GM19025 (cell line): ENCODE measurements at regions not wholly inside any gene's neighbourhood (a gene's known extent, or its start where the extent isn't known, plus 50 kb on each side); places are given as distances from the start of the nearest gene placed in this dataset.
"Not testable (repeated sequence)": the region's sequence is repeated elsewhere in the genome, so short reads cannot be mapped to it uniquely, and the experiment has no call there.

Experiments used
- ATAC-seq: cut with Tn5 transposase; IDR thresholded peaks from one replicate; pipeline ENCODE4 v1.9.1; 2021; ENCODE audit warnings: mild to moderate bottlenecking, low read depth, moderate library complexity; ENCODE audit not compliant: unreplicated experiment

DNA sequence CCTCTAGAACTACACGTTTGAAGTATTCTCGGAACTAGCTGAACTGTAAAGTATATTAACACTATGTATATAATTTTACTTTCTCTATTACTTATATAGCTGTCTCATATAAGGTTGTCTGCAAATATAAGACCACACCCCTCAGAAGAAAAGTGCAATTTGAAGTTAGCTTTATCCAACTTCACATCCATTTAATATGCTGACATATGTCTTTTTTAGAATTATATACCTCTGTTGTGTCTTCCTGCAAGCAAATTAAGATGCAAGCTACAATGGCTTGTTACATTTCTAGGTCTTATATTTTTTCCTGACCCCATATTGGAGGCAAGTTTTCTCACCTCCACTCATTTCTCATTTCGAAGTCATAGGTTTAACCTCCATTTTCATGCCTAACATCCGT is 349.0 kb upstream of the AGA start:
- ATAC-seq: no peak

DNA sequence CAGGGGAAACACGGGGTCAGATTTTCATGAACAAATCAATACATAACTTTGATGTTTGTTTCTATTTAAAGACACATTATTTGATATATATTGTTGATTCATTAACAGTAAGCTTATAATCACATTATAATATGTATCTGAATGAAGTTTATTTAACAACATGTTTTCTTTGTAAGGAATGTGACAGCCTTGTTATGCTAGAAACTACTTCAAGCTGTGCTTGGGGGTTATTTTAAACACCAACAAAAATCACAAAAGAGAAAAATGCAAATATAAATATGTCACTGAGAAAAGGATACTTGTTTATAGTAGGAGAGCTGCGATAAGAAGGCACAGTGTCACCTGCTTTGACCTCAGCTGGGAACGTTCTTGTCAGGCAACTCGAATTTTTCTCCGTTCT is 354.6 kb upstream of the AGA start:
- no peak for ATAC-seq

DNA sequence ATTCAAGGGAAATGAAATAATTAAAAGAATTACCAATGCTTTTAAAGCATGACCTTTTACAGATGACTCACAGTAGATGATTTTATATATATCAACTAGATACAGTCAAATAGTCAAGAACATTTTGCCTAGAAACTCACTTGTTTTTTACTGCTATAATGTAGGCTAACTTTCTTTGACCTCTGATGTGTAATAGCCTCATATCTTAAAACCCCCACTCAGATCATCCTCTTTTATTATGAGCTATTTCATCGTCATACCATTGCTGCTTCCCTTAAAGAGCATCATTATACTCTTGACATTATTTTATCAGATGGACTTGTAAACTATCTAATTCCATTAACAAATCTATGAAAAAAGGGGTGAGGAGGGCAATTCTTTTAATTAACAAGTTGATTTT is 355.9 kb upstream of the AGA start:
- ATAC-seq: no peak

DNA sequence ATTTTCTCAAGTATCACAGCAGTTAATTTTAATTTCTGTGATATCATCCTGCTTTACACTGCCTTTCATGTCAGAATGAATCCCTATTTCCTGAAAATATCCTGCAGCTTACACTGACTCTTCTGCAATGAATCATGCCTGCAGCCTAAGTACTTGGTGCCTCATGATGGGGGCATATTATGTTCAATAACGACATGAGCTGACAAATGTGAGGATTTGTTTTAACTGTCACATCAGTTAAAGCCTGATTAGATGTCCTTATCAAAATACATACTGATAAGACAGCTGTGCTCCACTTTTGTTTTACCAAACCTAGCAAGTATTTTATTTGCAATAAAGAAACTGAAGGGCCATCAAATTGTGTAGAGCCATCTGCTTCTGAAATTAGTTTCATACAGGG is 359.9 kb upstream of the AGA start:
- ATAC-seq: no peak

DNA sequence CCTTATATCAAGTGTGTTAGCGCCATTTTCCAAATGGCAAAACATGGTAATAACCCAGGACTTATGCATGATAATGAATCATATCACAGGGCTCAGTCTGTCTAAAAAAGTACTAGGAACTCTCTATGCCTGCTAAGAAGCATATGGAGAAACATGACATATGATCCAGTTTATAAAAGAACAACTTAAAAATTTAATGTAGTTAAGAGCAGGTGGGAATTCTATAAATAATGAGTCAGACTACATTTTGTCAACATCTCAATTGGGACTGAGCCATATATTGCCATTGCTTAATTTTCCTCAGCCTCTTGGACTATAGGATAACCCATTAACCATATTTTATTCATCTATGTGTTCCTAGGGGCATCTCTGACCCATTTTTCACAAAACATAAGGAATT is 360.4 kb upstream of the AGA start:
- no peak for ATAC-seq

DNA sequence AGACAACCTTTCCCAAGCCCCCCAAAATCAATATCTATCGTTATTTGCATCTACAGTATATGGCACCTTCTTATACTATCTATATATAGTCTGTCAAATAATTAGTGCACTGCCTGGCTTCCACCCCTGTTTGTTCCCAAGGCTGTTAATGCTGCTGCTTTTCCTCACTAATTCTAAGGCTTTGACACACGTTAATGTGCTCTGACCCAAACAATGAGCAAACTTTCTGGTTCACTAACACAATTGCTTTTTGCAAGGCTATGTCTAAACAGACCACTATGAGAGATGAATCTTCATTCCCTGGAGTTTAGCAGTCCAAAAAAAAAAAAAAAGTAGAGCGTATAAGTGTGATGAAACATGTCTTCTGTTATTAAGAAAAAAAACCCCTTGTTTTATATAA is 360.9 kb upstream of the AGA start:
- ATAC-seq: no peak

DNA sequence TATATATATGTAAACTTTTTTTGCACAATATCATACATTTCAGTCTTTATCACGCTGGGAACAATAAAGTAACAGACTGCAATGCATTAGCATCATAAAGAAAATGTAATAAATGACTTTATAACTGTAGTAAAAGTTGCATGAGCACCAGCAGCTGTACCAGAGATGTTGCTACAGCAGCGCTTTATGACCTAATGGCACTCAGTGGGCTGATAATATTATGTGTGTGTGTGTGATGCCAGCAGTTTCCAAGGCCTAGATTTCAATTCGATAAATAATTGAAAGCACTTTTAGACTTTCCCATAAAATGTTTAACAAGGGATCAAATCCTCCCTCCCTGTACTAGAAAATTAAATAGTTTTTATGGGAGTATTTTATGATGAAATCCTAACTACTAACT is 367.6 kb upstream of the AGA start:
- ATAC-seq: no peak

DNA sequence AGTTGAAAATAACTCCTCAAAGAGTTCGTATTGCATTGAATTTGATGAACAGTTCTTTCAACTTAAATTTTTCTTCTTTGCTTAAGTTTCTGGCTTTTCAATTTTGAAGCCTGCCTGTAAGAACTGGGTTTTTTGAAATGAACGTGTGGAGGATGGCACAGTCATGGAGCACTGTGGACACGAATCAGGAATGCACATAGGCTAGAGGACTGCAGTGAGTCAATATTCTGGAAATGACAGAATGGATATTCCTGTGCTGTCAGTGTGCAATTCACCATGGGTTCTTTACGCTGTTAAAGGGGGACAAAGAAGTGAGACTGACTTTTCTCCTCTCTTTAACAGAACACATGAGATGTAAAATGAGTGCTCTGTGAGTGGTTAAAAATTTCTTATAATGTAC is 368.0 kb upstream of the AGA start:
- ATAC-seq: no peak

DNA sequence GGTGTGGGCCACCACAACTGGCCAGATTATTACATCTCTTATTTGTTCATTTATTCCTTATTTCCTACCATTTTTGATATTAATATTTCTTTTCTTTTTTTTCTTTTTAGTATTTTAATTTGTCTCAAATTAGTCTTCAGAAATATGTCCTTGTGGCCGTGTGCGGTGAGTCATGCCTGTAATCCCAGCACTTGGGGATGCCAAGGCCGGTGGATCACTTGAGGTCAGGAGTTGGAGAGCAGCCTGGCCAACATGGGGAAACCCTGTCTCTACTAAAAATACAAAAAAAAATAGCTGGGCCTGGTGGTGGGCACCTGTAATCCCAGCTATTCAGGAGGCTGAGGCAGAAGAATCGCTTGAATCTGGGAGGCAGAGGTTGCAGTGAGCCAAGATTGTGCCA is 376.2 kb upstream of the AGA start:
- ATAC-seq: not testable (repeated sequence)

DNA sequence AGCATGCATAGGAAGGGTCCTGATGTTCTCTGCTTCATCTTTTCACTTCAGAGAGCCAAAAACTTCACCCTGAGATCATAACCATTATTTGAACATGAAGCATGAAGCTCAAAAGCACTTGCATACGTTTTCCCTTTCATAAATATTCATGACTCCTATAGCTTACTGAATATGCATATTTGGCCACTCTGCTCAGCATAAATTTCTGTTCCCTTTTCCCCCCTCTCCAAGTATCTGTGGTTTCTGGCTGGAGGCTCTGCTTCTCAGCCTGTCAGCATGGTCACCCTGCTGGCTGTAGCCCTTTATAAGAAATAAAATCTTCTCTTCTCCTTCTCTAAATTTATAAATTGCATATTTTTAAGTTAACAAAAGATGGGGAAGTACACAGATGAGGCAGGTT is 384.7 kb upstream of the AGA start:
- no peak for ATAC-seq

DNA sequence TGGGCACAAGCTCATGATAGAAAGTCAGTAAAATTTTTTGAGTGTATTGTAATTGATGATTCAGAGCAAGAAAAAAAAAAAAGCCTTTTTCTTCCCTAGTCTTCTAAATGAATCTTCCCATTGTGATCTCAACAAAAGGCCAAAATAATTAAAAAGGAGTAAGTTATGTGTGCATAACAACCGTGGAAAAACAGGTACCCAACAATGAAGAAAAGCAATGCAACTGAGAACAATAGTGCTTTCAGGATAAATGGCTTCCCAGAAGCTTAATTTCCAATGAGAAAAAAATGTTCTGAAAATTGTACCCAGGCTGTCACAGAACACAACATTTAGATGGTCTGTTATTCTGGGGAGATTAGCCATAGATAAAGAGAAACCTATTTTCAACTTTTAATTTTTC is 399.0 kb upstream of the AGA start:
- ATAC-seq: no peak

DNA sequence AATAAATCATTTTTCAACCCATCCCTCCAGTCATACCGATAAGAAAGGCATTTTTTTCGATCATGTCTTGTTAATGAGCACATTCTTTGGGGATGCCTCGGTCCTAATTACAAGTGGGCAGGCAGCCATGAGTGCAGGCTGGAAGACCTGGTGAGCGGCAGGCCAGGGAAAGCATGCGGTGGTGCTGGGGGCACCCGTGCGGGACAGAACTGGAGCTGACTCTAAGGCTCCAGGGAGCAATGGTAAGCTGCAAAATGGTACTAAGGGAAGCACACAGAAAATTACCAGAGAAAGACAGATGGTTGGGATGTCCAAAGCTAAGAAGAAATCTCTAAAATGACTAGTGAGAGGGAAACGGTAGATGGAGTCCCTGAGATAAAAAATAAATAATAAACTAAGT is 411.0 kb upstream of the AGA start:
- ATAC-seq: no peak

DNA sequence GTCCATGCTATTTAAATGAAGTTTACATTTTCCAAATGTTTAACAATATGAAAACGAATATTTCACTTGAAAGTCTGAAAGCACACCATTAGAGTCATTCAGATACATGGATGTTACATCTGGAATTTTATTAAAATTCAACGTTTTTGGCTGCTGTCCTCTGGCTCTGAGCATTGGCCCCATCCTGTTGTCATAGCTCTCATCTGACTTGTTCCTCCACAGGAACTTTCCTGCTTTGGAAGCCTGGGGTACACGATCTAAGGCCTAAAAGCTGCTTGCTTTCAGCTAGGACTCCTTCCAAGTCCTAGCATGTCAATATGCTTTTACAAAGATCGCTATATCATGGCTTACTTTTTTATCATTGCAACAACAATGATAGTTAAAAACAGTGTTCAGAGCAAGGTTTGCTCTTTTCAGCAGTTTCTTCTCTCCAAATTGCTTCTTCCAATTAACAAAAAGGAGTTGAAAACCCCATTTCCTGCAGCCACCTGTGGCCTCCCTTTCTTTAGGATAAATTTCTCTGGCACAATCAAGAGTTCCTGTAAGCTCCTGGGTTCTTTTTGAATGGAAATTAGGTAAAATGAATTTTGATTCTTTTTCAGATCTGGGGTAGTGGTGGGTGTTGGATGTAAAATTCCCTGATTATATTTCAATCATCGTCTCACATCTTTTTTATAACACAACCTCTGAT is 413.4 kb upstream of the AGA start:
- no peak for ATAC-seq

DNA sequence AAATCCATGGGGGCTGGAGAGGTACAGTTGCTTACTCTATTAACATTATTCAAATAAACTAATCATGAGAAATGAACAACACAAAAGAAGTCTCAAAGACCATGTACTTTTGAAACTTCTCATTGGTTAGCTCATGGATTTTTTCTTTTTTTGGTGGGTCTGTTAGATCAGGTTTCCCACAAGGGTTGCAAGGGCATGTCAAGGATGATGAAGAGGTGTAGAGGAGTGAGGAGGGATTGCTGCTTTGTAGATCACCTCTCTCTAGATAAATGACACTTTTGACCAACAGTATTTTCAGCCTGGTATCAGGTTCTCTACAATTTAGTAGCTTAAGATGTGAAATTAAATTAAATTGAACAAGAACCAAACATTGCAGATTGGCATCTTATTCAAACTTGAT is 417.9 kb upstream of the AGA start:
- ATAC-seq: no peak

DNA sequence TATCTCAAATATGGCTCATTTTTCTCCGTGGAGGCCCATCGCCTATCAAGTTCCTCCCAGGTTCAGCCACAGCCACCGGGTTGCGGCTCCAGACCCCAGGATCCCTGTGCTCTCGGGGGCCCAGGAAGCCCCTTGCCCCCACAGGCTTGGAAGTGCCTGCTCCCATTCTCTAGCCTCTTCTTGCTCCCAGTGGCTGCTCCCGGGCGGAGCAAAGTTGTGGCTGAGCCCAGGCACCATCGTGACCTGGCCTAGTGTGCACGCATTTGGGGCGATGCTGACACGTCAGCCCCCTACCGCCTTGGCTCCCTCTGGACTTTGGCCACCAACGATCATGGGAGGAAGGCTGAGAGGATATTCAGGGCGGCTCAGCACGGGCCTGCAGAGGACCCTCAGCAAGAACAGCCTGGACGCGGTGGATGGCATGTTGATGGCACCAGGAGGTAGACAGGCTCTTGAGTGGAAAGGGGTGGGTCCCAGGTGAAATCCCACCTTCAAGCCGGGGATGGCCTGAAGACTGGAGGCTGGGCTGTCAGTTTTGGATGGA is 419.4 kb upstream of the AGA start:
- ATAC-seq: no peak

DNA sequence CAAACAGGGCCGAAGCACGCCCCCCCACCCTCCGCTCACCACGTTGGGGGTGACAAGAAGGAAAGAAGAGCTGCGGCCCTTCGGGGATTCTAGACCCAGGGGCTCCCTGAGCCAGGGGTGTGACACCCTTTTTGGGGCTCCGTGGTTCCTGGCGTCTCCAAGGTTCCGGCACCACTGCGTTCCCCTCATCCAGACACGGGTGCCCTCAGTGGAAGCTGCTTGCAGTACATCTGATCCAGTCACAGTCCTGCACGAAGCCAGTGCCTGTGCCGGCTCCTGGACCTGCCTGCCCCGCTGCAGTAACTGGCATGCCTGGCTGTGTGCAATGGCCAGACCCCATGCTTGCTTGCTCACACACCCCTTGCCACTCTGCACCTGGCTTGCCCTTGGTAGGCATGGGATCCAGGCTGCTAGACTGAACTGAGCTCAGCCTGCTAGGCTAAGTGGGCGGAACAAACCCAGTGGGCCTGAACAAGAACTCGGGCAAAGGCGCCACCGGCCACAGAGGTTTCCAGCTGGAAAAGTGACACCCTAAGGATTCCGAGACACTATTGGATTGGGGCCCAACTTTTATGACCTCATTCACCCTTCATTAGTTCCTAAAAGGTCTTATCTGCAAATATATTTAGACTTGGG is 420.4 kb upstream of the AGA start:
- ATAC-seq: no peak

DNA sequence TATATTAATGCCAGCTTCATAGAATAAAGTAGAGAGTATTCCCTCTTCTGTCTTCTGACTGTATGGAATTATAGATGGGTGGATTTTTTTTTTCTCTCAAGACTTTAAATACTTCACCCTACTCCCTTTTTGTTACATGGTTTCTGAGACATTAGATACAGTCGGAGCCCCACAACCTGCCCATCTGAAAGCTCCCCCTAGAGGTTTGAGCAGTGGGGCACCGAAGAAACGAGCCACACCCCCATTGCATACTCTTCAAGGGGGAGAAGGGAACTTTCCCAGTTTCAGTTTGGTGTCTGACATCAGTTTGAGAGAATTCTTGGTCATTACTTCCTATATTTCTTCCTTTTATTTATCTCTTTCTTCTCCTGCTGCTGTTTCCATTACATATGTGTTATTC is 437.6 kb upstream of the AGA start:
- ATAC-seq: no peak

DNA sequence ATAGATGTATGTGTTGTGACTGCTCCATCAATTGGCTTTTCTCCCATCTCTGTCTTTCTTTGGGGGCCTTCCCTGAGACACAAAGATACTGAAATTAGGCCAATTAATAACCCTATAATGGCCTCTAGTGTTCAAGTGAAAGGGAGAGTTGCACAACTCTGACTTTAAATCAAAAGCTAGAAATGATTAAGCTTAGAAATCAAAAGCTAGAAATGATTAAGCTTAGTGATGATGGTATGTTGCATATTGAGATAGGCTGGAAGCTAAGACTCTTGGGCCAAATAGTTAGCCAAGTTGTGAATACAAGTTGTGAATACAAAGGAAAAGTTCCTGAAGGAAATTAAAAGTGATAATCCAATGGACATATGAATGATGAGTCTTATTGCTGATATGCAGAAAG is 452.9 kb upstream of the AGA start:
- ATAC-seq: no peak

DNA sequence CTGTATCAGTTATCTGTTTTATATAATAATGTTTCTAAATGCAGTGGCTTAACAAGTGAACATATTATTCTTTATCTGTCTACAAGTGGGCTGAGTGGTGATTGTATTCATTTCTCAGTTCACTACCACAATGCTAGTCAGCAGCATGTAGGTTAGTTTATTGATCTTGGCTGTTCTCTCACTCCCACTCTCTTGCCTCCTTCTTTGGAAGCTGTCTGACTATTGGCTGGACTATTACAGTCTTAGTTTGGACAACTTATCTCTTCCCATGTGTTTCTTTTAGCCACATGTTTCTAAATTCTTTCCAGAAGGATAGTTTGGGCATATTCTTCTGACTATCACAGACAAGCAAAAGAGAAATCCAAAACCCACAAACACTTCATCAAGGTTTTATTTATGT is 459.5 kb upstream of the AGA start:
- ATAC-seq: no peak

DNA sequence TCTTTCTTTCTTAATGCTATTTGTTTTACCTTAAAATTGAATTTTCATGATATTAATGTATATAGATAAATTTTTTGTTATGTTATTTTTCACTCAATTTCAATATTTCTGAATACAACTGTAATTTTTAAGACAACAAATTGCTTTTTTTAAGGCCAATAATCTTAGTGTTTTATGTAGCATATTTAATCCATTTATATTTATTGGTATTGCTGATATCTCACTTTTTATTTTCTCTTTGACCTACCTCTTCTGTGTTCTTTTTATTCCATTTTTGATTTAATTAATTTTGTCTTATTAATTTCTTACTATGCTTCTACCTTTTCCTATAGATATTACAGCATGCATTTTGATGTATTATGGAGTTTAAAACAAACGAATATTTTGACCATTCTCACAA is 460.1 kb upstream of the AGA start:
- no peak for ATAC-seq

DNA sequence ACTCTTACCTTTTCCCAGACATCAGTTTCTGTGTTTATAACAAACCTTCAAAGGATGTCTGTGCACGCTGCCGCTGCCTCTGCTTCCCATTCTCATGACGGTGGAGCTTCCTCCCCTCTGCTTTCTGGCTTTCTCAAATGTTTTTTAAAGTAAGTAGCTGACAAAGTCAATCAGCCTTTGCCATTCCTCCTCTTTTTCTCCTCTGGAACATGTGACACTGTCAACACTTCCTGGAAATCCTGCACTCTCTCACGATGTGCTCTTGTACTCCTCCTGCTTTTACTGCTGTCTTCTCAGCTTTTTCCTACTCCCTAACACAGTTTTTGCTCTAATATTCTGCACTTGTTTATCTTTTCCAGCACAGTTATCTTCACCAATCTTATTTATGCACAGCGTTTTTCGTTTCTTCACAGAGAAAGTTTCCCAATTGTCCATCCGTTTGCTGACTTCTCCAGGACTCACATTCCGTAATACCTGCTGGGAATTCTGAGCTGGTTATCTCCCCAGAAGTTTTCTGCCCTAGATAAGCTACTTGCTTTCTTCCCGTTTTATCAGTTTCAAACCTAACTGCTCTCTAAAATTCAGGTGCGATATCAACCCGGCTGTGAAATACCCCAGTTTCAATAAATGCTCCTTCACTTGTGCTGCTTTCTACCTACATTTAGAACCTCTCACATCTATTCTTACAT is 465.6 kb upstream of the AGA start:
- no peak for ATAC-seq

DNA sequence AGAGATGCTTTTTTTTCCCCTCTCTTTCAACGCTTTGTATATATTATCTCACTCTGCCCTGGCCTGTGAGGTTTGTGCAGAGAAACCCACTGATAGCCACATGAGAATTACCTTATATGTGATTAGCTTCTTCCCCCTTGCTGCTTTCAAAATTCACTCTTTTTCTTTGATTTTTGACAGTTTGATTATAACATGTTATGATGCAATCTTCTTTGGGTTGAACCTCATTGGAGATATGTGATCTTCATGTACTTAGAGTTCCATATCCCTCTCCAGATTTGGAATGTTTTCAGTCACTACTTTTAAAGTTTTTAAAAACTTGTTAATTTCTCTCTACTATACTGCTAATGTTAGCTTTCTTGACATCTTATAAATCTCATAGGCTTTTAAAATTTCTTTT is 479.5 kb upstream of the AGA start:
- ATAC-seq: no peak
